ENCODE measurements at regions not wholly inside any gene's neighbourhood (a gene's known extent, or its start where the extent isn't known, plus 50 kb on each side); places are given as distances from the start of the nearest gene placed in this dataset.

- Histone ChIP-seq H3K36me3 (no peaks in the 10 kb centered on the region), H3K4me3 (no peak overlapping the region), H3K4me1 (no peaks in the 10 kb centered on the region), H3K27me3 (no peaks in the 10 kb centered on the region), H3K27ac (no peak overlapping the region), H3K9me3 (peaks cover 0 to 5% (median 0%) of the 10 kb centered on the region in 12 donors)
- WGBS, 4 donors: 56 to 62% (median 56%) methylated on average over 2 of the region's 2 CpGs
- intact Hi-C loops (cut with DNase I): no loop called here
- ATAC-seq (no peak), DNase-seq (no peak)
- no peak for TF ChIP-seq CTCF (IDR thresholded peaks at IDR 0.05)
- no peak for TF ChIP-seq POLR2A (IDR thresholded peaks at IDR 0.05)
Measured at GRCh38 chr2:23220513-23221094, 164.4 kb upstream of the KLHL29 start.

GRCh38 chr2:23221236-23221635, 163.7 kb upstream of the KLHL29 start:
- DNase-seq (no peak), ATAC-seq (no peak)
- no peaks in the 10 kb centered on the region for H3K9me3 ChIP-seq
- no peaks in the 10 kb centered on the region for H3K36me3 ChIP-seq
- H3K27ac ChIP-seq: no peak overlapping the region
- no peak overlapping the region for H3K4me3 ChIP-seq
- intact Hi-C loops (cut with DNase I): no loop called here
- no peaks in the 10 kb centered on the region for H3K27me3 ChIP-seq
- TF ChIP-seq POLR2A (IDR thresholded peaks at IDR 0.05): no peak
- no peak for TF ChIP-seq CTCF (IDR thresholded peaks at IDR 0.05)
- 69 to 85% (median 81%) methylated on average over 5 of the region's 5 CpGs for WGBS, 4 donors
- no peaks in the 10 kb centered on the region for H3K4me1 ChIP-seq

GRCh38 chr2:23221901-23222300, 163.1 kb upstream of the KLHL29 start:
- Histone ChIP-seq H3K36me3 (no peaks in the 10 kb centered on the region), H3K27me3 (no peaks in the 10 kb centered on the region), H3K27ac (no peak overlapping the region), H3K9me3 (no peaks in the 10 kb centered on the region), H3K4me3 (no peak overlapping the region), H3K4me1 (no peaks in the 10 kb centered on the region)
- intact Hi-C loops (cut with DNase I): no loop called here
- no peak for DNase-seq
- WGBS, 4 donors: 82 to 92% (median 87%) methylated on average over 4 of the region's 4 CpGs
- TF ChIP-seq POLR2A (IDR thresholded peaks at IDR 0.05) (no peak), CTCF (IDR thresholded peaks at IDR 0.05) (no peak)
- no peak for ATAC-seq

GRCh38 chr2:23230885-23231284, 154.1 kb upstream of the KLHL29 start:
- DNase-seq (no peak), ATAC-seq (no peak)
- Histone ChIP-seq H3K9me3 (no peaks in the 10 kb centered on the region), H3K4me3 (no peak overlapping the region), H3K36me3 (no peaks in the 10 kb centered on the region), H3K27me3 (no peaks in the 10 kb centered on the region), H3K4me1 (no peaks in the 10 kb centered on the region), H3K27ac (no peak overlapping the region)
- intact Hi-C loops (cut with DNase I): no loop called here
- TF ChIP-seq CTCF (IDR thresholded peaks at IDR 0.05) (no peak), POLR2A (IDR thresholded peaks at IDR 0.05) (no peak)
- 66 to 77% (median 73%) methylated on average over 7 to 8 of the region's 8 CpGs for WGBS, 4 donors

Data from heart left ventricle (tissue), 16 donors.